ENCODE measurements at regions not wholly inside any gene's neighbourhood (a gene's known extent, or its start where the extent isn't known, plus 50 kb on each side); places are given as distances from the start of the nearest gene placed in this dataset.

DNA sequence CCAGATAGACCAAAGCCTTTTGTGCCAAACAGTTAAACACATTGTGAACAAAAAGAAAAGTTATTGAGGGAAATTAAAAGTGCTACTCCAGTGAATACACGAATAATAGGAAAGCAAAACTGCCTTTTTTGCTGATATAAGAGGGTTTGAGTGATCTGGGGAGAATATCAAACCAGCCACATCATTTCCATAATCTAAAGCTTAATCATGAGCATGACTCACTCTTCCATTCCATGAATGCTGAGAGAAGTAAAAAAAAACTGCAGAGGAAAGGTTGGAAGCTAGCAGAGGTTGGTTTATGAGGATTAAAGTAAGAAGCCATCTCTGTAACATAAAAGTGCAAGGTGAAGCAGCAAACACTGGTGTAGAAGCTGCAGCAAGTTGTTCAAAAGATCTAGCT, 350.6 kb upstream of the NCAM2 start:
- RAD21 ChIA-PET (ENCODE audit: low non-redundant PET in 1 of 2, low total read pairs in 2 of 2, uncharacterized antibody in 2 of 2, unreplicated experiment in 2 of 2) = no interaction called here
- H3K27ac ChIP-seq (ENCODE audit: low read depth, low read length) = no peak overlapping the region
- POLR2A ChIA-PET = no interaction called here

DNA sequence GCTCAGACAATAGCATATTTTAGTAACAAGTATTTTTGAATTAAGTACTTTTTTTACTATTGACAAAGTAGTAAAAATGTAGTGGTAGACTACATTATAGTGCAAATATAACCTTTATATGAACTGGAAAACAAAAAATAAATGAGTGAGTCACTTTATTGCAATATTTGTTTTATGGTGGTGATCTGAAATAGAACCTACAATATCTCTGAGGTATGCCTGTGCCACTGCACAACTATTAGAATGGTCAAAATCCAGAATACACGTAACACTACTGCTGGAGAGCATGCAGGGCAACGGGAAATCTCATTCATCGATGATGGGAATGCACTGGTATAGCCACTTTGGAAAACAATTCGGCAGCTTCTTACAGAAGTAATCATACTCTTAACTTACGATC, 349.0 kb upstream of the NCAM2 start:
- no peak for DNase-seq (ENCODE audit: low read depth, low spot score)
- H3K27me3 ChIP-seq (ENCODE audit: insufficient read depth, low read length) = no peaks in the 10 kb centered on the region
- no peaks in the 10 kb centered on the region for H3K79me2 ChIP-seq (ENCODE audit: insufficient read depth, low read length)
- no peaks in the 10 kb centered on the region for H3K4me1 ChIP-seq (ENCODE audit: control insufficient read depth in 1 of 2, insufficient read depth in 2 of 2, low read length in 2 of 2)
- ChIA-PET RAD21 (ENCODE audit: low non-redundant PET in 1 of 2, low total read pairs in 2 of 2, uncharacterized antibody in 2 of 2, unreplicated experiment in 2 of 2) (no interaction called here), CTCF (no interaction called here), POLR2A (no interaction called here)
- intact Hi-C loops (cut with micrococcal nuclease) = no loop called here
- ATAC-seq = no peak
- no peak overlapping the region for H2AFZ ChIP-seq (ENCODE audit: low read depth, low read length, poor library complexity, severe bottlenecking)
- no peak overlapping the region for H3K9ac ChIP-seq (ENCODE audit: low read length)
- BruUV-seq (replicated peaks) = no TSS peak
- H3K9me2 ChIP-seq (ENCODE audit: insufficient read depth) = no peaks in the 10 kb centered on the region
- H4K20me1 ChIP-seq (ENCODE audit: insufficient read depth) = no peaks in the 10 kb centered on the region
- no peak overlapping the region for H3K4me3 ChIP-seq (replicated peaks in 1 of 2; ENCODE audit: low read depth in 1 of 2, low read length in 2 of 2)
- no peak overlapping the region for H3K27ac ChIP-seq (ENCODE audit: low read depth, low read length)
- no peak for TF ChIP-seq SRF (IDR thresholded peaks at IDR 0.05; ENCODE audit: low read depth)
- TF ChIP-seq JUND (IDR thresholded peaks at IDR 0.05) = no peak
- TF ChIP-seq ELF1 (IDR thresholded peaks at IDR 0.05; ENCODE audit: borderline replicate concordance, low read depth) = no peak
- TF ChIP-seq, protein P1, sequence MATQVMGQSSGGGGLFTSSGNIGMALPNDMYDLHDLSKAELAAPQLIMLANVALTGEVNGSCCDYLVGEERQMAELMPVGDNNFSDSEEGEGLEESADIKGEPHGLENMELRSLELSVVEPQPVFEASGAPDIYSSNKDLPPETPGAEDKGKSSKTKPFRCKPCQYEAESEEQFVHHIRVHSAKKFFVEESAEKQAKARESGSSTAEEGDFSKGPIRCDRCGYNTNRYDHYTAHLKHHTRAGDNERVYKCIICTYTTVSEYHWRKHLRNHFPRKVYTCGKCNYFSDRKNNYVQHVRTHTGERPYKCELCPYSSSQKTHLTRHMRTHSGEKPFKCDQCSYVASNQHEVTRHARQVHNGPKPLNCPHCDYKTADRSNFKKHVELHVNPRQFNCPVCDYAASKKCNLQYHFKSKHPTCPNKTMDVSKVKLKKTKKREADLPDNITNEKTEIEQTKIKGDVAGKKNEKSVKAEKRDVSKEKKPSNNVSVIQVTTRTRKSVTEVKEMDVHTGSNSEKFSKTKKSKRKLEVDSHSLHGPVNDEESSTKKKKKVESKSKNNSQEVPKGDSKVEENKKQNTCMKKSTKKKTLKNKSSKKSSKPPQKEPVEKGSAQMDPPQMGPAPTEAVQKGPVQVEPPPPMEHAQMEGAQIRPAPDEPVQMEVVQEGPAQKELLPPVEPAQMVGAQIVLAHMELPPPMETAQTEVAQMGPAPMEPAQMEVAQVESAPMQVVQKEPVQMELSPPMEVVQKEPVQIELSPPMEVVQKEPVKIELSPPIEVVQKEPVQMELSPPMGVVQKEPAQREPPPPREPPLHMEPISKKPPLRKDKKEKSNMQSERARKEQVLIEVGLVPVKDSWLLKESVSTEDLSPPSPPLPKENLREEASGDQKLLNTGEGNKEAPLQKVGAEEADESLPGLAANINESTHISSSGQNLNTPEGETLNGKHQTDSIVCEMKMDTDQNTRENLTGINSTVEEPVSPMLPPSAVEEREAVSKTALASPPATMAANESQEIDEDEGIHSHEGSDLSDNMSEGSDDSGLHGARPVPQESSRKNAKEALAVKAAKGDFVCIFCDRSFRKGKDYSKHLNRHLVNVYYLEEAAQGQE (IDR thresholded peaks at IDR 0.05; ENCODE audit: low read depth) = no peak
- TF ChIP-seq, protein P2, sequence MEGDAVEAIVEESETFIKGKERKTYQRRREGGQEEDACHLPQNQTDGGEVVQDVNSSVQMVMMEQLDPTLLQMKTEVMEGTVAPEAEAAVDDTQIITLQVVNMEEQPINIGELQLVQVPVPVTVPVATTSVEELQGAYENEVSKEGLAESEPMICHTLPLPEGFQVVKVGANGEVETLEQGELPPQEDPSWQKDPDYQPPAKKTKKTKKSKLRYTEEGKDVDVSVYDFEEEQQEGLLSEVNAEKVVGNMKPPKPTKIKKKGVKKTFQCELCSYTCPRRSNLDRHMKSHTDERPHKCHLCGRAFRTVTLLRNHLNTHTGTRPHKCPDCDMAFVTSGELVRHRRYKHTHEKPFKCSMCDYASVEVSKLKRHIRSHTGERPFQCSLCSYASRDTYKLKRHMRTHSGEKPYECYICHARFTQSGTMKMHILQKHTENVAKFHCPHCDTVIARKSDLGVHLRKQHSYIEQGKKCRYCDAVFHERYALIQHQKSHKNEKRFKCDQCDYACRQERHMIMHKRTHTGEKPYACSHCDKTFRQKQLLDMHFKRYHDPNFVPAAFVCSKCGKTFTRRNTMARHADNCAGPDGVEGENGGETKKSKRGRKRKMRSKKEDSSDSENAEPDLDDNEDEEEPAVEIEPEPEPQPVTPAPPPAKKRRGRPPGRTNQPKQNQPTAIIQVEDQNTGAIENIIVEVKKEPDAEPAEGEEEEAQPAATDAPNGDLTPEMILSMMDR (IDR thresholded peaks at IDR 0.05 in 2 of 3, conservative IDR thresholded peaks at IDR 0.05 in 1 of 3; ENCODE audit: borderline replicate concordance in 1 of 3, insufficient read depth in 1 of 3, low read depth in 2 of 3, low read length in 2 of 3) = no peak
- no peak for TF ChIP-seq POLR2A (IDR thresholded peaks at IDR 0.05; ENCODE audit: borderline replicate concordance, extremely low read depth, insufficient read depth, insufficient read length)
- no peak for TF ChIP-seq SP1 (IDR thresholded peaks at IDR 0.05; ENCODE audit: low read depth)
- TF ChIP-seq, protein P3, sequence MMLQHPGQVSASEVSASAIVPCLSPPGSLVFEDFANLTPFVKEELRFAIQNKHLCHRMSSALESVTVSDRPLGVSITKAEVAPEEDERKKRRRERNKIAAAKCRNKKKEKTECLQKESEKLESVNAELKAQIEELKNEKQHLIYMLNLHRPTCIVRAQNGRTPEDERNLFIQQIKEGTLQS (IDR thresholded peaks at IDR 0.05) = no peak
- H3K36me3 ChIP-seq (ENCODE audit: control insufficient read depth in 1 of 2, insufficient read depth in 2 of 2, low read length in 2 of 2) = no peaks in the 10 kb centered on the region
- no peak overlapping the region for H3K4me2 ChIP-seq (ENCODE audit: low read length)
- peaks cover 16 to 32% of the 10 kb centered on the region in 2 experiments; a peak in 2 of 4 replicates for H3K9me3 ChIP-seq (ENCODE audit: control insufficient read depth in 1 of 2, insufficient read depth in 1 of 2, low read depth in 1 of 2, low read length in 2 of 2)

More for the DNA sequence above, 350.6 kb upstream of the NCAM2 start:
- H3K4me3 ChIP-seq (replicated peaks in 1 of 2; ENCODE audit: low read depth in 1 of 2, low read length in 2 of 2) = no peak overlapping the region
- no peaks in the 10 kb centered on the region for H3K27me3 ChIP-seq (ENCODE audit: insufficient read depth, low read length)
- H3K36me3 ChIP-seq (ENCODE audit: control insufficient read depth in 1 of 2, insufficient read depth in 2 of 2, low read length in 2 of 2) = no peaks in the 10 kb centered on the region
- CTCF ChIA-PET = no interaction called here
- no peak overlapping the region for H3K4me2 ChIP-seq (ENCODE audit: low read length)
- H2AFZ ChIP-seq (ENCODE audit: low read depth, low read length, poor library complexity, severe bottlenecking) = no peak overlapping the region
- no peaks in the 10 kb centered on the region for H3K79me2 ChIP-seq (ENCODE audit: insufficient read depth, low read length)
- ATAC-seq = no peak
- H3K9ac ChIP-seq (ENCODE audit: low read length) = no peak overlapping the region
- no peaks in the 10 kb centered on the region for H3K4me1 ChIP-seq (ENCODE audit: control insufficient read depth in 1 of 2, insufficient read depth in 2 of 2, low read length in 2 of 2)
- no peaks in the 10 kb centered on the region for H4K20me1 ChIP-seq (ENCODE audit: insufficient read depth)
- no TSS peak for BruUV-seq (replicated peaks)
- intact Hi-C loops (cut with micrococcal nuclease) = no loop called here
- DNase-seq (ENCODE audit: low read depth, low spot score) = no peak
- no peak for TF ChIP-seq JUND (IDR thresholded peaks at IDR 0.05)
- peaks cover 9 to 30% of the 10 kb centered on the region in 2 experiments; a peak in 2 of 4 replicates for H3K9me3 ChIP-seq (ENCODE audit: control insufficient read depth in 1 of 2, insufficient read depth in 1 of 2, low read depth in 1 of 2, low read length in 2 of 2)
- no peaks in the 10 kb centered on the region for H3K9me2 ChIP-seq (ENCODE audit: insufficient read depth)

All from HCT116 (cell line).